SJSA1 (cell line): ENCODE measurements at regions not wholly inside any gene's neighbourhood (a gene's known extent, or its start where the extent isn't known, plus 50 kb on each side); places are given as distances from the start of the nearest gene placed in this dataset.
"Not testable (repeated sequence)": the region's sequence is repeated elsewhere in the genome, so short reads cannot be mapped to it uniquely, and the experiment has no call there.

Experiments
- DNase-seq, 2 experiments: peaks; one replicate each; pipeline ENCODE4 v3.0.0-alpha.2; 2015 to 2020; ENCODE audit warnings: low spot score in 2 of 2, low read depth in 1 of 2
- H3K27ac ChIP-seq: fragments of 250-450 bp; sonication (Bioruptor Pico); 2 replicates; pipeline ENCODE4 v1.5.1; 2020; ENCODE audit warnings: mild to moderate bottlenecking, moderate library complexity
- H3K27me3 ChIP-seq: fragments of 250-450 bp; sonication (Bioruptor Pico); replicated peaks from 2 replicates; pipeline ENCODE4 v1.5.1; 2020; ENCODE audit warnings: mild to moderate bottlenecking, moderate library complexity
- H3K36me3 ChIP-seq: fragments of 250-450 bp; sonication (Bioruptor Pico); 2 replicates; pipeline ENCODE4 v1.5.1; 2020; ENCODE audit warnings: mild to moderate bottlenecking
- H3K4me1 ChIP-seq: fragments of 250-450 bp; sonication (Bioruptor Pico); replicated peaks from 2 replicates; pipeline ENCODE4 v1.6.1; 2021; ENCODE audit warnings: mild to moderate bottlenecking
- H3K4me3 ChIP-seq: fragments of 250-450 bp; sonication (Bioruptor Pico); 2 replicates; pipeline ENCODE4 v1.5.1; 2020; ENCODE audit warnings: mild to moderate bottlenecking
- H3K9me3 ChIP-seq: fragments of 250-450 bp; sonication (Bioruptor Pico); replicated peaks from 2 replicates; pipeline ENCODE4 v1.5.1; 2020; ENCODE audit warnings: mild to moderate bottlenecking

DNA sequence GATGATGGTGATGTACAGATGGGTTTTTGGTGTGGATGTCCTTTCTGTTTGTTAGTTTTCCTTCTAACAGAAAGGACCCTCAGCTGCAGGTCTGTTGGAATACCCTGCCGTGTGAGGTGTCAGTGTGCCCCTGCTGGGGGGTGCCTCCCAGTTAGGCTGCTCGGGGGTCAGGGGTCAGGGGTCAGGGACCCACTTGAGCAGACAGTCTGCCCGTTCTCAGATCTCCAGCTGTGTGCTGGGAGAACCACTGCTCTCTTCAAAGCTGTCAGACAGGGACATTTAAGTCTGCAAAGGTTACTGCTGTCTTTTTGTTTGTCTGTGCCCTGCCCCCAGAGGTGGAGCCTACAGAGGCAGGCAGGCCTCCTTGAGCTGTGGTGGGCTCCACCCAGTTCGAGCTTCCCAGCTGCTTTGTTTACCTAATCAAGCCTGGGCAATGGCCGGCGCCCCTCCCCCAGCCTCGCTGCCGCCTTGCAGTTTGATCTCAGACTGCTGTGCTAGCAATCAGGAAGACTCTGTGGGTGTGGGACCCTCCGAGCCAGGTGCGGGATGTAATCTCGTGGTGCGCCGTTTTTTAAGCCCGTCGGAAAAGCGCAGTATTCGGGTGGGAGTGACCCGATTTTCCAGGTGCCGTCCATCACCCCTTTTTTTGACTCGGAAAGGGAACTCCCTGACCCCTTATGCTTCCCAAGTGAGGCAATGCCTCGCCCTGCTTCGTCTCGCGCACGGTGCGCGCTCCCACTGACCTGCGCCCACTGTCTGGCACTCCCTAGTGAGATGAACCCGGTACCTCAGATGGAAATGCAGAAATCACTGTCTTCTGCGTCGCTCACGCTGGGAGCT lies 408.2 kb downstream of the LNPK start:
- not testable (repeated sequence) for H3K27ac ChIP-seq, H3K27me3 ChIP-seq, DNase-seq, H3K36me3 ChIP-seq, H3K4me3 ChIP-seq, H3K4me1 ChIP-seq, H3K9me3 ChIP-seq

DNA sequence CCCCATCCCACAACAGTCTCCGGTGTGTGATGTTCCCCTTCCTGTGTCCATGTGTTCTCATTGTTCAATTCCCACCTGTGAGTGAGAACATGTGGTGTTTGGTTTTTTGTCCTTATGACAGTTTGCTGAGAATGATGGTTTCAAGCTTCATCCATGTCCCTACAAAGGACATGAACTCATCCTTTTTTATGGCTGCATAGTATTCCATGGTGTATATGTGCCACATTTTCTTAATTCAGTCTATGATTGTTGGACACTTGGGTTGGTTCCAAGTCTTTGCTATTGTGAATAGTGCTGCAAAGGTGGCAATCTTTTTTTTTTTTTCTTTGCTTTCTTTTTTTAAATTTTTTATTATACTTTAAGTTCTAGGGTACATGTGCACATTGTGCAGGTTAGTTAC lies 406.7 kb upstream of the ATP5MC3 start:
- not testable (repeated sequence) for H3K4me1 ChIP-seq, H3K27ac ChIP-seq, H3K36me3 ChIP-seq, H3K27me3 ChIP-seq, H3K4me3 ChIP-seq, DNase-seq, H3K9me3 ChIP-seq

DNA sequence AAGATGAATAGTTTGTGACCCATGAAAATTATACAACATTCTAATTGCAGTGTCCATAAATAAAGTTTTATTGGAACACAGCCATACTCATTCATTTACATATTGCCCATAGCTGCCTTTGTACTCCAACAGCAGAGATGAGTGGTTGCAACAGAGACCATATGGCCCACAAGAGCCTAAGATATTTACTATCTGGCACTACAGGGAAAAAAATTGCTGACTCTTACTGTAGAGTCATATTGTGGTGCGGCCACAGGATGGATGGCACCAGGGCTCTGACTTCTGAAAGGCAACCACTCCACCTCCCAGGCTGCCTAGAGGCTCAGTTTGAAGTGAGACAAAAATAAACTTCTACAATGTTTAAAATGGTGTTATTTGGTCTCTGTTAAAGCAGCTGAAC lies 404.0 kb upstream of the ATP5MC3 start:
- Histone ChIP-seq H3K36me3 (no peaks in the 10 kb centered on the region), H3K9me3 (no peaks in the 10 kb centered on the region), H3K4me1 (no peaks in the 10 kb centered on the region), H3K27ac (no peak overlapping the region), H3K4me3 (no peak overlapping the region), H3K27me3 (no peaks in the 10 kb centered on the region)
- no peak for DNase-seq

DNA sequence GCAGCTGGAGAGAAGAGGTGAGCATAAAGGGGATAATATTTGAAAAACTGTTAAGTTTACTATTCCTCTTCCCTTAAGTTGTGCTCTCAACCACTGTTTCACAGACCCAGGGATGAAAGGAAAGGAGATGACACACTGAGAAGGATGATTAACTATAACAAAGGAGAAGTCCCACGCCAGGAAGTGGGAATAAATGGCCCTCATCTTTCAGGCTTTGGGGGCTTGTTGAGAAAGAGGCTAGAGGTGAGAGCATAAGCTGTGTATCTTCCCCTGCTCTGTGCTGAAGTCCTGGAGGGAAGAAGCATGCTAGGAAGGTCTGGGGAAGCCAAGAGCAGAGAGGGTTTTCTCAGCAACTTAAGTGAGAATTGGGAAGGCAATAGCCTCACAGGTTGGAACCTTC lies 399.1 kb upstream of the ATP5MC3 start:
- Histone ChIP-seq H3K27me3 (no peaks in the 10 kb centered on the region), H3K4me1 (no peaks in the 10 kb centered on the region)
- no peak for DNase-seq

DNA sequence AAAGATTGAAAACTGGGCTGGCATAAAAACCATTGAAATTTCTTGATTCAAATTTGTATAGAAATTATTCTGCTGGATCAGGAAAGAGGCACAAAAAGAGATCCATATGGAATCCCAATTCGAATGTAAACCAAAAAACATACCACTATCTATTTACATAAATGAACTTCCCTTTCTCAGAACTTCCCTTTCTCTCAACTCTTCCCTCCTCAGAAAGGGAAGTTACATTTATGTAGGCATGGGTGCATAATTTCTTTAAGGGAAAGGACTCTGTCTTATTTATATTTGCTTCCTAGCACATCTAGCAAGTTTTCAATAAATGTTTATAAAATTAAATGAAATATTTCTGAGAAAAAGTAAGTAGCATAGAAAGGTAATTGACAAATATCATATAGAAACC lies 398.1 kb upstream of the ATP5MC3 start:
- Histone ChIP-seq H3K4me1 (no peaks in the 10 kb centered on the region), H3K27me3 (no peaks in the 10 kb centered on the region), H3K4me3 (no peak overlapping the region), H3K9me3 (no peaks in the 10 kb centered on the region), H3K27ac (no peak overlapping the region), H3K36me3 (no peaks in the 10 kb centered on the region)
- no peak for DNase-seq

More for the DNA sequence above, 399.1 kb upstream of the ATP5MC3 start:
- Histone ChIP-seq H3K4me3 (no peak overlapping the region), H3K36me3 (no peaks in the 10 kb centered on the region), H3K9me3 (no peaks in the 10 kb centered on the region), H3K27ac (no peak overlapping the region)

DNA sequence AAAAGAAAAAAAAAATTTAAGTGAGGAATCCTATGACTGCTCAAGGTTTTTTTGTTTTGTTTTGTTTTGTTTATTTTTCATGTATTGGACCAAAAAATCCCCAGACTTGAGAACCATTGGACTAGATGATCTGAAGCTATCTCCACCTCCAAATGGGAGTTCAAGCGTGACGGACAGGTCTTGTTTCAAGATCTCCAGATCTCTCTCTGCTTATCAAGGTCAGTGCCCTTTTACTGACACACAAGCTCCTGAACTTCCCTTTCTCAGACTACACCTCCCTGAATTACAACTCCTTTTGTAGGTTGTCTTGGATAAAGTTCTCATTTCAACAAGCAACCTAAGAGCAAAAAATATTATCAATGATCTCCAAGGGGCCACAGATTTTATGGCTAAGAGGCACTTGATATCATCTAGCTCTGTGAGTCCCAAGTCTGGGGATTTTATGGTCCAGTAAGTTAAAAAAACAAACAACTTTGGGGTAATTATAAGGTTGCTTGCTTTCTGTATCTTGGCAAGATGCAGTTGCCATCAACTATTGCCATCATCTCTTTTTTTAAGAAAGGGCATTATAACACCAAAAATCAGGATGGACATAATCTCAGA lies 396.0 kb upstream of the ATP5MC3 start:
- no peaks in the 10 kb centered on the region for H3K36me3 ChIP-seq
- H3K27me3 ChIP-seq: no peaks in the 10 kb centered on the region
- no peak overlapping the region for H3K27ac ChIP-seq
- H3K9me3 ChIP-seq: no peaks in the 10 kb centered on the region
- no peaks in the 10 kb centered on the region for H3K4me1 ChIP-seq
- H3K4me3 ChIP-seq: no peak overlapping the region
- no peak for DNase-seq

DNA sequence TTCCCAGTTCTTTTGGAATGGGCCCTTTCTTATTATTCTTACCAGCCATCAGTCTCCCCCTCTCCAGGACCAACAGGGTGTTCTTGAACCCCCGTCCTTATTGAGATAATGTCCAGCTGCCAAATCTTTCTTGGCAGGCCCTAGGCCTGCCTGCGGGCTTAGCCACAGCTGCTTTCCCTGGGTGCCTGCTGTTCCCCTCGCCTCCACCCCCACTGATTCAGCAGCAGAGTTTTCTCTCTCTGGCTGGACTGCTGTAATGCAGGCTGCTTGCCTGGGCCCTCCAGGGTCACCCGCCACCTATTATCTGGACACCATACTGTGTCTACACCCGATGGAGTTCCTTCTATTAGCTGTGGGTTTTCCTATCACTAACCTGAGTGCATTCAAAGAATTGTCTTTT lies 395.4 kb upstream of the ATP5MC3 start:
- Histone ChIP-seq H3K4me3 (no peak overlapping the region), H3K27me3 (no peaks in the 10 kb centered on the region), H3K36me3 (no peaks in the 10 kb centered on the region), H3K27ac (no peak overlapping the region), H3K4me1 (no peaks in the 10 kb centered on the region), H3K9me3 (no peaks in the 10 kb centered on the region)
- no peak for DNase-seq

DNA sequence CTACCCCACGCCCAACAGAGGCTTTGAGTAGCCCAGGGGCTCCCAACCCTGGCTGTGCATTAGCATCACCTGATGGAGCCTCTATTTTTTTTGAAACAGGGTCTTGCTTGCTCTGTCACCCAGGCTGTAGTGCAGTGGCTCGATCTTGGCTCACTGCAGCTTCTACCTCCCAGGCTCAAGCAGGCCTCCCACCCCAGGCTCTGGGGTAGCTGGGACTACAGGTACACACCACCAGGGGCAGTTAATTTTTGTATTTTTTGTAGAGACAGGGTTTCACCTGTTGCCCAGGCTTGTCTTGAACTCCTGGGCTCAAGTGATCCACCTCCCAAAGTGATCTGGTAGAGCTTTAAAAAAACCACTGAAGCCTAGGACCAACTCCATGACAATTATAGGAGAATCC lies 394.8 kb upstream of the ATP5MC3 start:
- DNase-seq: no peak
- no peaks in the 10 kb centered on the region for H3K4me1 ChIP-seq
- no peak overlapping the region for H3K27ac ChIP-seq
- H3K27me3 ChIP-seq: no peaks in the 10 kb centered on the region
- no peaks in the 10 kb centered on the region for H3K9me3 ChIP-seq
- no peak overlapping the region for H3K4me3 ChIP-seq
- no peaks in the 10 kb centered on the region for H3K36me3 ChIP-seq

DNA sequence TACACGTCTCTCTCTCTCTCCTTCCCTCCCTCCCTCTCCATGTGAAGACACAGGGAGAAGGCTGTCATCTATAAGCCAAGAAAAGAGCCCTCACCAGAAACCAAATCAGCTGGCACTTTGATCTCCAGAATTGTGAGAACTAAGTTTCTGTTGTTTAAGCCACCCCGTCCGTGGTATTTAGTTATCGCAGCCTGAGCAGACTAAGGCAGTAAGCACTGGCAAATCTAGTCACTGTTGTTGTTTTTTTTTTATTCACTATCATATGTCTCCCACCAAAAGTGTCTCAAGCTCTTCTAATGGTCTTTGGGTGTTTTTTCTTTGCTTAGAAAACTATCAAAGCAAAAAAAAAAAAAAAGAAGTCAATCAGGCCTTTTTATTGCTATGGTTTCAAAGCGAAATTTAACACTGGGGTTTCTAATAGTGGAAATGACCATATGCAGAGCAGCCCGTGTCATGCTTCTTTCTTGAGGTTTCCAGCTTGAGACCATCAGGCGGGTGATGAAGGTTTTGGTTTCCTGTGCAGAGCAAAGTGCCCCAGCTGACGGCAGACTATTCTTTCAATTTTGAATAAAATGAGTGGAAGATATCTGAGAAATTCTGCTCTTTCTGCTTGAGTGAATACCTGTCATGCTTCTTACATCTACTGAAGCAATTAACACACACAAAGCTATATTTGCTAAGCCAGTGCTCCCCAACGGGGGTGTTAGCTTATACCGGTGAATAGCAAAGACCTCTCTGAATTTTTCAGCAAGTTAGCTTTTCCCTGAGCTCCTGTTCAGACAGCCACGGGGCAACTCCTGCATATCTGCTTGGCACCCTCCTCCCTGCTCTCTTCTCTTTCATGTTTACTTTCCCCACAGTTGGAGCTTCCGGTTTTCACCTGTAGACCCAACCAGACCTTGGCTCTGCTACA lies 394.1 kb upstream of the ATP5MC3 start:
- no peak for DNase-seq
- Histone ChIP-seq H3K9me3 (no peaks in the 10 kb centered on the region), H3K27ac (no peak overlapping the region), H3K4me3 (no peak overlapping the region), H3K4me1 (no peaks in the 10 kb centered on the region), H3K36me3 (no peaks in the 10 kb centered on the region), H3K27me3 (no peaks in the 10 kb centered on the region)

DNA sequence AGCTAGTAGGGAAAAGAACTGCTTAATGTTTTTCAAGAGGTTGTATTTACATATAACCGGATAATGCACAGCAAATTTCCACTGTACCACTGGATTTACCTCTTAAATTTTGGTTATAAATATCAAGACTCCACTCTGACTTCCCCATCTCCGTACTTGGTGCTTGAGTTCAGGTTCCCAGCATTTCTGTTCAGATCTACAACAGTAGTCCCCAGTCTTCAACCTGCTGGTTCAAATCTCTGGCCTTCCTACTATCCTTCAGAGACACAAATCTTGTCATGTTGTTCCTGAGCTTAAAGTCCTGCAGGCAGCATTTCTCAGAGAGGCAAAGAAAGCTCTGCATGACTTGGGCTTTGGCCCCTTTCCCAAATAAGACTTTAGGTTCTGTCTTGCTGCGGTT lies 392.6 kb upstream of the ATP5MC3 start:
- DNase-seq: no peak
- Histone ChIP-seq H3K27ac (no peak overlapping the region), H3K4me1 (no peaks in the 10 kb centered on the region), H3K9me3 (no peaks in the 10 kb centered on the region), H3K36me3 (no peaks in the 10 kb centered on the region), H3K27me3 (no peaks in the 10 kb centered on the region), H3K4me3 (no peak overlapping the region)

DNA sequence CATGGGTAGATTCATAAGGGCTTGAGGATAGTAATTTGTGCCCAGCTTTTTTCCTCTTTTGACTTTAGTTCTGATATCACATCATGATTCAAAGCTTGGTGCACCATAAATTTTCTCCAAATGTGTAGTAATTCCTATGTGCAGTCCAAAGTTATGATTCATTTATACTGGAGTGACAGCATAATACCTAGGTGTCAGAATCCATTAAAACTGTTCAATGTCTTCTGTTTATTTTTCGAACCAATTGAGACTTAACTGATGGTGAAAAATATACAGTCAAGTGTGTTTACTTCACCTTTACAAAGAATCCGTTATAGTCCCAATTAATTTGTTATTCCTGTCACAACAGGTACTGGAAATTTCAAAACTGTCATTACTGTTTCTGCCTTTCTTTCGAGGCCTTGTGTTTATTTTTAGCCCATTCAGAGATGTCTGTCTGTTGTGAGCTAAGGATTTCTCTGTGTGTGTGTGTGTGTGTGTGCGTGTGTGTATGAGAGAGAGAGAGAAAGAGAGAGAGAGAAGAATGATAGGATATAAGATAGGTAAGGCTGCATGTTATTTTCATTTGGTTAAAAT lies 389.7 kb upstream of the ATP5MC3 start:
- H3K9me3 ChIP-seq: no peaks in the 10 kb centered on the region
- no peak overlapping the region for H3K27ac ChIP-seq
- no peak overlapping the region for H3K4me3 ChIP-seq
- H3K4me1 ChIP-seq: no peaks in the 10 kb centered on the region
- H3K27me3 ChIP-seq: no peaks in the 10 kb centered on the region
- H3K36me3 ChIP-seq: no peaks in the 10 kb centered on the region
- no peak for DNase-seq

DNA sequence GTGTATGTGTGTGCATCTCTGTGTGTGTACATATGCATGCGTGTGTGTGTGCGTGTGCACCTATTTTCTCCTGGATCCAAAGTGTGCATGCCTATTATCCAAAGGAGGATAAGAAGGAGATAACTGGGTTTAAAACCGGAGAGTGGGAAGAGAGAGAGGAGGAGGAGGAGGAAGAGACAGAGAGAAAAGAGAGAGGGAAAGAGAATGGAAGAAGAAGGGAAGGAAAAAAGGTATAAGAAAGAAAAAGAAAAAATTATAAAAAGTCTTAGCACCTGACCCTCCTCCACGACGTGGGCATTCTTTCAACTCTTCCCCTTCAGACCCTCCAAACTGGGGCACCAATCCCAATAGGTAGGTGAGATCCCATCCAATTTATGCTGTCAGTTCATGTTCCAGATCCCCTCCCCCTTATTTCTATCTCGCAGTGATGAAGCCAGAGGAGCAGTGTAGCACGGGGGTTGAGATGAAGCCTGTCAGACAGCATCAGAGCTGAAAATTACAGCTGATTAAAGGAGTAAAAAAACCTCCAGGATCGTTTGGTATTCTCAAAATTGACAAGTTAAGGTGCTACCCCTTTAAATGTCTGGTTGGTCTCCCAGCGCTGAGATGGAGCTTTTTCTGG lies 386.7 kb upstream of the ATP5MC3 start:
- Histone ChIP-seq H3K36me3 (no peaks in the 10 kb centered on the region), H3K9me3 (no peaks in the 10 kb centered on the region), H3K4me3 (no peak overlapping the region), H3K4me1 (no peaks in the 10 kb centered on the region), H3K27ac (no peak overlapping the region), H3K27me3 (no peaks in the 10 kb centered on the region)
- DNase-seq: no peak

DNA sequence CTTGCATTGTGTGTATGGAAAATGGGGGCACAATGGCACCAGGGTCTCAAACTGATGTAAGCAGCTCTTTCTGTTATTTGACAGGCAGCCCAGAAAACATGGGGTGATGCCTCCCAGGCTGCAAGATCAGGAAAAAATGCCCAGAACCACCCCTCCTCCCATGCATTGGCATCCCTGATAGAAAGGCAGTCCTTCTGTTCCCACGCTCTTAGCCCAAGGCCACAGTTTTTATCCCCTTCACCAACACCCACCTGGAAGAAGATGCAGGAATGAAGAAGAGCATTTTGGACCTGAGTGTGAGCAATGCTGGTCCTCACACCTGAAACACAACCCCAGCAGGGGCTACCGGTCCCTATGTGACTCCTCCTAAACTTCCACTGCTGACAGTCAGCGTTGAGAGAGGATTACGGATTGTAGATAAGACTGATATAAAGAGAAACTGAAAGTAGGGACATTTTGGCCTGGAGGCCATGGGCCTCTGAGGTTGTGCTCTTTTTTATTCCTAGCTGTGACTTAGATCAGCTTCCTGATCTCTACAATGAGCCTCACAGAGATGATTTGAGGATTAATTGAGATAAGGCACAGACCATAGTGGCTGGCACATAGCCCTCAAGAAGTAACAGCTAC lies 386.0 kb upstream of the ATP5MC3 start:
- H3K27me3 ChIP-seq: no peaks in the 10 kb centered on the region
- no peaks in the 10 kb centered on the region for H3K4me1 ChIP-seq
- no peak for DNase-seq
- H3K9me3 ChIP-seq: no peaks in the 10 kb centered on the region
- no peak overlapping the region for H3K27ac ChIP-seq
- H3K4me3 ChIP-seq: no peak overlapping the region
- no peaks in the 10 kb centered on the region for H3K36me3 ChIP-seq
